Stimulated activated memory B cell treated with anti-CD40 and anti-IgM and Interleukin-4, amounts not matched to agents 10 μg/mL and 1 μg/mL and 100 μg/mL, for 72 hours (primary cell): ENCODE measurements at regions not wholly inside any gene's neighbourhood (a gene's known extent, or its start where the extent isn't known, plus 50 kb on each side); places are given as distances from the start of the nearest gene placed in this dataset.

ENCODE experiments used
- ATAC-seq: fragments of 150-1000 bp; cut with Tn5 transposase; 2 replicates; pipeline ENCODE4 v1.10.0; 2021
- H3K27ac Mint-ChIP-seq: one replicate; pipeline ENCODE4 v1.8.0; 2022; ENCODE audit warnings: mild to moderate bottlenecking, mixed read lengths
- H3K27me3 Mint-ChIP-seq: one replicate; pipeline ENCODE4 v1.8.0; 2022; ENCODE audit warnings: mixed read lengths
- H3K36me3 Mint-ChIP-seq: one replicate; pipeline ENCODE4 v1.8.0; 2022; ENCODE audit warnings: mixed read lengths
- H3K4me1 Mint-ChIP-seq: one replicate; pipeline ENCODE4 v1.8.0; 2022; ENCODE audit warnings: mixed read lengths
- H3K4me3 Mint-ChIP-seq: one replicate; pipeline ENCODE4 v1.8.0; 2022; ENCODE audit warnings: mild to moderate bottlenecking, moderate library complexity, mixed read lengths
- H3K9me3 Mint-ChIP-seq: one replicate; pipeline ENCODE4 v1.8.0; 2022; ENCODE audit warnings: mixed read lengths

GRCh38 chr2:186907897-186908296, 58.9 kb upstream of the ZSWIM2 start:
- H3K36me3 Mint-ChIP-seq = no peaks in the 10 kb centered on the region
- H3K9me3 Mint-ChIP-seq = no peaks in the 10 kb centered on the region
- H3K4me3 Mint-ChIP-seq = no peak overlapping the region
- H3K4me1 Mint-ChIP-seq = no peaks in the 10 kb centered on the region
- no peaks in the 10 kb centered on the region for H3K27me3 Mint-ChIP-seq
- no peak for ATAC-seq
- no peak overlapping the region for H3K27ac Mint-ChIP-seq

- no peak for ATAC-seq
- no peak overlapping the region for H3K27ac Mint-ChIP-seq
- peaks cover 3% of the 10 kb centered on the region for H3K9me3 Mint-ChIP-seq
- no peaks in the 10 kb centered on the region for H3K36me3 Mint-ChIP-seq
- H3K4me1 Mint-ChIP-seq = no peaks in the 10 kb centered on the region
- no peak overlapping the region for H3K4me3 Mint-ChIP-seq
- no peaks in the 10 kb centered on the region for H3K27me3 Mint-ChIP-seq
Observed at GRCh38 chr2:186903216-186903615, 54.2 kb upstream of the ZSWIM2 start.
